SK-N-SH (cell line): ENCODE measurements at regions not wholly inside any gene's neighbourhood (a gene's known extent, or its start where the extent isn't known, plus 50 kb on each side); places are given as distances from the start of the nearest gene placed in this dataset.

Experiments
- CTCF ChIA-PET: fragments of 300-600, 350-600 bp; formaldehyde crosslinking; extraction: SDS; loops from one replicate; lab custom pipeline; 2021; lab: Yijun Ruan, JAX
- POLR2A ChIA-PET: fragments of 350-600 bp; sonication (Branson Sonifier 250); formaldehyde crosslinking; extraction: SDS; loops from one replicate; lab custom pipeline; 2020; ENCODE audit warnings: antibody characterized with exemption, inconsistent platforms; lab: Yijun Ruan, JAX
- DNase-seq: peaks from one replicate; pipeline ENCODE4 v3.0.0; 2012
- H2AFZ ChIP-seq: fragments of 200-600 bp; sonication (generic); 2 replicates; pipeline ENCODE4 v1.8.1; 2016; ENCODE audit warnings: antibody characterized with exemption, mild to moderate bottlenecking, low read depth
- H3F3A ChIP-seq: fragments of 200-600 bp; sonication (generic); replicated peaks from 2 replicates; pipeline ENCODE3; 2016; ENCODE audit warnings: antibody characterized with exemption, mild to moderate bottlenecking; ENCODE audit not compliant: insufficient read depth
- H3K27ac ChIP-seq, 2 experiments: fragments of 200-500 bp in 1 of 2; fragments of 200-600 bp in 1 of 2; sonication (Bioruptor generic) in 1 of 2; sonication (generic), shearing (Covaris generic) in 1 of 2; 2 replicates each; pipeline versions ENCODE4 v1.5.1 to v1.6.1; 2014 to 2016; ENCODE audit warnings: low read depth in 2 of 2, inconsistent platforms in 1 of 2, low read length in 1 of 2, mild to moderate bottlenecking in 1 of 2, mixed read lengths in 1 of 2
- H3K27me3 ChIP-seq: fragments of 200-600 bp; sonication (generic), shearing (Covaris generic); 2 replicates; pipeline ENCODE4 v1.6.1; 2016; ENCODE audit warnings: mixed run types; ENCODE audit not compliant: insufficient read depth
- H3K36me3 ChIP-seq, 2 experiments: fragments of 200-500 bp in 1 of 2; fragments of 200-600 bp in 1 of 2; sonication (Bioruptor generic) in 1 of 2; sonication (generic) in 1 of 2; replicated peaks in 1 of 2; 2 replicates each; pipeline versions ENCODE3 to v1.5.1; 2014 to 2016; ENCODE audit warnings: low read length in 1 of 2, mild to moderate bottlenecking in 1 of 2; ENCODE audit not compliant: insufficient read depth in 2 of 2, control insufficient read depth in 1 of 2
- H3K4me1 ChIP-seq, 2 experiments: fragments of 200-500 bp in 1 of 2; fragments of 200-600 bp in 1 of 2; sonication (Bioruptor generic) in 1 of 2; sonication (generic), shearing (Covaris generic) in 1 of 2; 2 replicates each; pipeline versions ENCODE4 v1.5.1 to v1.6.1; 2014 to 2016; ENCODE audit warnings: low read depth in 1 of 2, low read length in 1 of 2, mixed run types in 1 of 2; ENCODE audit not compliant: insufficient read depth in 2 of 2, control insufficient read depth in 1 of 2
- H3K4me2 ChIP-seq: fragments of 200-600 bp; sonication (generic), shearing (Covaris generic); 2 replicates; pipeline ENCODE4 v1.6.1; 2017; ENCODE audit warnings: mixed run types
- H3K4me3 ChIP-seq, 2 experiments: fragments of 200-500 bp in 1 of 2; fragments of 200-600 bp in 1 of 2; sonication (Bioruptor generic) in 1 of 2; sonication (generic), shearing (Covaris generic) in 1 of 2; 2 replicates each; pipeline versions ENCODE4 v1.5.1 to v1.8.1; 2014 to 2016; ENCODE audit warnings: low read depth in 2 of 2, inconsistent platforms in 1 of 2, low read length in 1 of 2, mild to moderate bottlenecking in 1 of 2, mixed read lengths in 1 of 2, moderate library complexity in 1 of 2
- H3K79me2 ChIP-seq: fragments of 200-600 bp; sonication (generic); 2 replicates; pipeline ENCODE4 v1.8.1; 2017; ENCODE audit warnings: mild to moderate bottlenecking; ENCODE audit not compliant: insufficient read depth
- H3K9ac ChIP-seq: fragments of 200-600 bp; sonication (generic); 2 replicates; pipeline ENCODE4 v1.6.1; 2017; ENCODE audit warnings: mixed run types
- H3K9me2 ChIP-seq: fragments of 200-600 bp; sonication (generic); 2 replicates; pipeline ENCODE4 v1.6.1; 2017; ENCODE audit warnings: mixed run types
- H3K9me3 ChIP-seq: fragments of 200-600 bp; sonication (generic); 2 replicates; pipeline ENCODE4 v1.6.1; 2017; ENCODE audit warnings: mixed run types, mild to moderate bottlenecking, moderate library complexity
- H4K20me1 ChIP-seq: fragments of 200-600 bp; sonication (generic); 2 replicates; pipeline ENCODE4 v1.6.1; 2017; ENCODE audit warnings: mild to moderate bottlenecking, mixed run types; ENCODE audit not compliant: insufficient read depth
- EP300 ChIP-seq, 2 experiments: IDR thresholded peaks; 2 replicates each; pipeline versions ENCODE4 v1.4.0 to v1.6.1; 2012; ENCODE audit warnings: borderline replicate concordance in 1 of 2, low read depth in 1 of 2, low read length in 1 of 2
- FOXJ3 ChIP-seq: sonication (generic); formaldehyde crosslinking; IDR thresholded peaks from 2 replicates; pipeline ENCODE4 v1.5.1; 2020; ENCODE audit warnings: mild to moderate bottlenecking, missing genetic modification reagents
- FOXM1 ChIP-seq: IDR thresholded peaks from 2 replicates; pipeline ENCODE4 v1.4.0; 2012; ENCODE audit warnings: low read depth, mild to moderate bottlenecking
- GABPA ChIP-seq: IDR thresholded peaks from 2 replicates; pipeline ENCODE4 v1.4.0; 2012; ENCODE audit warnings: low read depth, mild to moderate bottlenecking
- GATA2 ChIP-seq: sonication (generic); formaldehyde crosslinking; IDR thresholded peaks from 2 replicates; pipeline ENCODE4 v1.5.0; 2020; ENCODE audit warnings: mild to moderate bottlenecking, missing genetic modification reagents
- JUND ChIP-seq: IDR thresholded peaks from 2 replicates; pipeline ENCODE4 v1.4.0; 2012
- NRF1 ChIP-seq: IDR thresholded peaks from 2 replicates; pipeline ENCODE4 v1.6.1; 2012; ENCODE audit warnings: low read depth, mild to moderate bottlenecking, low read length
- RAD21 ChIP-seq: IDR thresholded peaks from 2 replicates; pipeline ENCODE4 v1.6.1; 2012; ENCODE audit warnings: mild to moderate bottlenecking, low read length
- RXRA ChIP-seq: IDR thresholded peaks from 2 replicates; pipeline ENCODE4 v1.4.0; 2012; ENCODE audit warnings: low read depth, mild to moderate bottlenecking, borderline replicate concordance
- SIN3A ChIP-seq: IDR thresholded peaks from 2 replicates; pipeline ENCODE4 v1.6.1; 2012; ENCODE audit warnings: low read depth, mild to moderate bottlenecking, low read length, moderate library complexity, borderline replicate concordance
- SMC3 ChIP-seq: IDR thresholded peaks from 2 replicates; pipeline ENCODE4 v1.6.1; 2012; ENCODE audit warnings: low read depth, low read length, improper control_type of control experiment
- YY1 ChIP-seq: IDR thresholded peaks from 2 replicates; pipeline ENCODE4 v1.4.0; 2012; ENCODE audit warnings: low read depth, mild to moderate bottlenecking
- WGBS: methylation state at CpG from one replicate; pipeline ENCODE4 v1.1.6; 2017; ENCODE audit warnings: low lambda C conversion rate; 5-methylcytosine and 5-hydroxymethylcytosine counted together
- TF ChIP-seq, protein P1 (sequence below): fragments of 200-600 bp; sonication (generic); IDR thresholded peaks from 2 replicates; pipeline ENCODE4 v1.6.1; 2017; ENCODE audit warnings: antibody characterized with exemption, mild to moderate bottlenecking, moderate library complexity
- TF ChIP-seq, protein P2 (sequence below): IDR thresholded peaks from 2 replicates; pipeline ENCODE4 v1.4.0; 2012; ENCODE audit warnings: low read depth, borderline replicate concordance
- TF ChIP-seq, protein P3 (sequence below): IDR thresholded peaks from 2 replicates; pipeline ENCODE4 v1.4.0; 2012; ENCODE audit warnings: low read depth, borderline replicate concordance
- TF ChIP-seq, protein P4 (sequence below): fragments of 150-350 bp; IDR thresholded peaks from 2 replicates; pipeline ENCODE4 v1.6.1; 2017; ENCODE audit warnings: antibody characterized with exemption, low read length, low read depth, borderline replicate concordance

DNA sequence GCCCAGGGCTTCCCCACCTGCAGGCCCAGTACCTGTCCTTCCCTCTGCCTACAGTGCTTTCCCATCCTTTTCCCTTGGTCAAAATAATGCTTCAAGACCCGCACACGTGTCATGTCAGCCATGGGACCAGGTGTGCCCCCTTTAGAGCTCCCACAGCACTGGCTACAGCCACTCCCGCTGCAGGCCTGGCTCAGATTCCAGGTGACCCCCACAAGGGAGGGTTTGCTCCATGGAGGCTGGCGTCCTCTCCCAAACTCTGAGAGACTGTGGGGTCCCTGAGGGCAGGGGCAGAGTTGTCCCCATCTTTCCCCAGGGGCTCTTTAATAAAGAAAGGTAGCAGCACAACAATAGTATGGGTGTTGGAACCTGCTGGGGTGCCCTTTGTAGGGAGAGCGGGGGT, 66.4 kb upstream of the RUNX3 start:
- no peak overlapping the region for H3K4me2 ChIP-seq
- TF ChIP-seq SMC3 (no peak), FOXJ3 (CRISPR knock-in tag) (no peak), FOXM1 (no peak), SIN3A (no peak), GATA2 (CRISPR knock-in tag) (no peak), JUND (no peak), RAD21 (no peak), RXRA (no peak), GABPA (no peak)
- TF ChIP-seq, protein P1, sequence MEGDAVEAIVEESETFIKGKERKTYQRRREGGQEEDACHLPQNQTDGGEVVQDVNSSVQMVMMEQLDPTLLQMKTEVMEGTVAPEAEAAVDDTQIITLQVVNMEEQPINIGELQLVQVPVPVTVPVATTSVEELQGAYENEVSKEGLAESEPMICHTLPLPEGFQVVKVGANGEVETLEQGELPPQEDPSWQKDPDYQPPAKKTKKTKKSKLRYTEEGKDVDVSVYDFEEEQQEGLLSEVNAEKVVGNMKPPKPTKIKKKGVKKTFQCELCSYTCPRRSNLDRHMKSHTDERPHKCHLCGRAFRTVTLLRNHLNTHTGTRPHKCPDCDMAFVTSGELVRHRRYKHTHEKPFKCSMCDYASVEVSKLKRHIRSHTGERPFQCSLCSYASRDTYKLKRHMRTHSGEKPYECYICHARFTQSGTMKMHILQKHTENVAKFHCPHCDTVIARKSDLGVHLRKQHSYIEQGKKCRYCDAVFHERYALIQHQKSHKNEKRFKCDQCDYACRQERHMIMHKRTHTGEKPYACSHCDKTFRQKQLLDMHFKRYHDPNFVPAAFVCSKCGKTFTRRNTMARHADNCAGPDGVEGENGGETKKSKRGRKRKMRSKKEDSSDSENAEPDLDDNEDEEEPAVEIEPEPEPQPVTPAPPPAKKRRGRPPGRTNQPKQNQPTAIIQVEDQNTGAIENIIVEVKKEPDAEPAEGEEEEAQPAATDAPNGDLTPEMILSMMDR = no peak
- TF ChIP-seq, protein P2, sequence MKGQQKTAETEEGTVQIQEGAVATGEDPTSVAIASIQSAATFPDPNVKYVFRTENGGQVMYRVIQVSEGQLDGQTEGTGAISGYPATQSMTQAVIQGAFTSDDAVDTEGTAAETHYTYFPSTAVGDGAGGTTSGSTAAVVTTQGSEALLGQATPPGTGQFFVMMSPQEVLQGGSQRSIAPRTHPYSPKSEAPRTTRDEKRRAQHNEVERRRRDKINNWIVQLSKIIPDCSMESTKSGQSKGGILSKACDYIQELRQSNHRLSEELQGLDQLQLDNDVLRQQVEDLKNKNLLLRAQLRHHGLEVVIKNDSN = no peak
- TF ChIP-seq, protein P3, sequence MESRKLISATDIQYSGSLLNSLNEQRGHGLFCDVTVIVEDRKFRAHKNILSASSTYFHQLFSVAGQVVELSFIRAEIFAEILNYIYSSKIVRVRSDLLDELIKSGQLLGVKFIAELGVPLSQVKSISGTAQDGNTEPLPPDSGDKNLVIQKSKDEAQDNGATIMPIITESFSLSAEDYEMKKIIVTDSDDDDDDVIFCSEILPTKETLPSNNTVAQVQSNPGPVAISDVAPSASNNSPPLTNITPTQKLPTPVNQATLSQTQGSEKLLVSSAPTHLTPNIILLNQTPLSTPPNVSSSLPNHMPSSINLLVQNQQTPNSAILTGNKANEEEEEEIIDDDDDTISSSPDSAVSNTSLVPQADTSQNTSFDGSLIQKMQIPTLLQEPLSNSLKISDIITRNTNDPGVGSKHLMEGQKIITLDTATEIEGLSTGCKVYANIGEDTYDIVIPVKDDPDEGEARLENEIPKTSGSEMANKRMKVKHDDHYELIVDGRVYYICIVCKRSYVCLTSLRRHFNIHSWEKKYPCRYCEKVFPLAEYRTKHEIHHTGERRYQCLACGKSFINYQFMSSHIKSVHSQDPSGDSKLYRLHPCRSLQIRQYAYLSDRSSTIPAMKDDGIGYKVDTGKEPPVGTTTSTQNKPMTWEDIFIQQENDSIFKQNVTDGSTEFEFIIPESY = no peak
- 40% methylated on average over 5 of the region's 5 CpGs for WGBS
- H3K36me3 ChIP-seq = no peaks in the 10 kb centered on the region
- H3K27me3 ChIP-seq = peaks cover 16% of the 10 kb centered on the region; the same call in 1 of the 2 replicates
- CTCF ChIA-PET = interaction anchor here (1.2 kb wide), 1 partner anchor 104 kb away, joined by 5 read pairs; no protein-coding TSS in a partner anchor
- H3K4me3 ChIP-seq = no peak overlapping the region
- H3K9ac ChIP-seq = no peak overlapping the region
- no peaks in the 10 kb centered on the region for H4K20me1 ChIP-seq
- no peaks in the 10 kb centered on the region for H3K9me3 ChIP-seq
- DNase-seq = no peak
- no peak overlapping the region for H3K27ac ChIP-seq
- POLR2A ChIA-PET = no interaction called here
- H3K4me1 ChIP-seq = no peaks in the 10 kb centered on the region; a peak in 1 of 4 replicates
- no peaks in the 10 kb centered on the region for H3F3A ChIP-seq
- no peaks in the 10 kb centered on the region for H3K9me2 ChIP-seq
- H3K79me2 ChIP-seq = no peaks in the 10 kb centered on the region
- no peak overlapping the region for H2AFZ ChIP-seq

DNA sequence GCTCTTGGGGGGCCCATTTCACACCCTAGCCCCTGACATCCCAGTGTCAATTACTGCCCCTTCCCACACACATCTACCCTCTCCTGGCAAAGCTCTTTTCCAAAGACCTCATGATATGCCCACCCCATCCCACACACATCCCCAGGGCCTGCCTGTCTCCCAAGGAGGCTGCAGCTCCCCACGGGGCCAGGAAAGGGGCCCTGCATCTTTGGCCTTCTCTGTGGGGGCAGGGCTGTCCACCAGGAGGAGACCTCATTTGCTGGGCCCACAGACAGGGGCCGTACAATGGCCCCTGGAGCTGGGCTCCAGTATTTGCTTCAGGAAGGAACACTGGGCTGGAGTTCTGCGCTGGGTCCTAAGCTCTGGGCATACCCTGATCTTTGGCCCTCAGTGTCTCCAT, 65.6 kb upstream of the RUNX3 start:
- Histone ChIP-seq H2AFZ (no peak overlapping the region), H3K27me3 (peaks cover 23% of the 10 kb centered on the region; the same call in 1 of the 2 replicates), H3K27ac (no peak overlapping the region), H3K4me1 (no peaks in the 10 kb centered on the region), H4K20me1 (no peaks in the 10 kb centered on the region), H3F3A (no peaks in the 10 kb centered on the region), H3K36me3 (no peaks in the 10 kb centered on the region), H3K9ac (no peak overlapping the region), H3K9me3 (no peaks in the 10 kb centered on the region), H3K79me2 (no peaks in the 10 kb centered on the region), H3K4me3 (no peak overlapping the region), H3K9me2 (no peaks in the 10 kb centered on the region), H3K4me2 (no peak overlapping the region)
- CTCF ChIA-PET = interaction anchor here (1.2 kb wide), 1 partner anchor 106 kb away, joined by 3 read pairs; no protein-coding TSS in a partner anchor
- POLR2A ChIA-PET = no interaction called here
- WGBS = 40% methylated on average over 1 of the region's 3 CpGs
- no peak for DNase-seq
- TF ChIP-seq EP300 (IDR thresholded peaks at IDR 0.05; ENCODE audit: borderline replicate concordance in 1 of 2, low read depth in 1 of 2, low read length in 1 of 2) (no peak), FOXJ3 (CRISPR knock-in tag) (no peak), YY1 (no peak), GABPA (no peak), RAD21 (no peak), NRF1 (no peak)
- TF ChIP-seq, protein P1 = no peak
- TF ChIP-seq, protein P3 = no peak
- TF ChIP-seq, protein P4, sequence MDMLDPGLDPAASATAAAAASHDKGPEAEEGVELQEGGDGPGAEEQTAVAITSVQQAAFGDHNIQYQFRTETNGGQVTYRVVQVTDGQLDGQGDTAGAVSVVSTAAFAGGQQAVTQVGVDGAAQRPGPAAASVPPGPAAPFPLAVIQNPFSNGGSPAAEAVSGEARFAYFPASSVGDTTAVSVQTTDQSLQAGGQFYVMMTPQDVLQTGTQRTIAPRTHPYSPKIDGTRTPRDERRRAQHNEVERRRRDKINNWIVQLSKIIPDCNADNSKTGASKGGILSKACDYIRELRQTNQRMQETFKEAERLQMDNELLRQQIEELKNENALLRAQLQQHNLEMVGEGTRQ = no peak
